ENCODE measurements at regions not wholly inside any gene's neighbourhood (a gene's known extent, or its start where the extent isn't known, plus 50 kb on each side); places are given as distances from the start of the nearest gene placed in this dataset.

DNA sequence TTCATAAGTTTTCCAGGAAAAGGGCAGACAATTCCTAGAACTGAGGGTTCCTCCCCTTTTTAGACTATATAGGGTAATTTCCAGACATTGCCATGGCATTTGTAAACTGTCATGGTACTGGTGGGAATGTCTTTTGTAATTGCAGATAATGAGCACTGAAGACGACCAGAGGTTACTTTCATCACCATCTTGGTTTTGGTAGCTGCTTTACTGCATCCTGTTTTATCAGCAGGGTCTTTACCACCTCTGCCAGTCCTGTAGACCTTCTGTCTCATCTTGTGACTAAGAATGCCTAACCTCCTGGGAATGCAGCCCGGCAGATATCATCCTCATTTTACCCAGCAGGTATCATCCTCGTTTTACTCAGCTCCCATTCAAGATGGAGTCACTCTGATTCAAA, 583.9 kb upstream of the KLHL29 start:
- no peak for DNase-seq

DNA sequence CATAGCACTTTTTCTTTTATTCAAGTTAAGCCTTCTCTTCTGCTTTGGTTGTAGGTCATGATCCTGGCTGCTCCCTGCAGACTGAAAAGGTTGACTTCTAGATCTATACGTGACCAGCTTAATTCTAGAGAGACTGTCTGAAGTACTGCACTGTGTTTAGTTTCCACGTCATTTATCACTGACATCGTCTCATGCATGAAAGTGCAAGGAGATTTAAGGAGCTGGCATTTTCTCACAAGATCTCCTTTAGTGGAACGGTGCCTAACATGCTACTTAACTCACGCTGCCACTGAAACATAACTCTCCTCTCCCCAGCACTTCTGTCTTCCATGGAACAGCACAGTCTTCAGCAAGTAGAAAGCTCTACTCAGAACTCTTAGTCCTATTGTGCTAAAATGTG, 583.0 kb upstream of the KLHL29 start:
- DNase-seq, result no peak

DNA sequence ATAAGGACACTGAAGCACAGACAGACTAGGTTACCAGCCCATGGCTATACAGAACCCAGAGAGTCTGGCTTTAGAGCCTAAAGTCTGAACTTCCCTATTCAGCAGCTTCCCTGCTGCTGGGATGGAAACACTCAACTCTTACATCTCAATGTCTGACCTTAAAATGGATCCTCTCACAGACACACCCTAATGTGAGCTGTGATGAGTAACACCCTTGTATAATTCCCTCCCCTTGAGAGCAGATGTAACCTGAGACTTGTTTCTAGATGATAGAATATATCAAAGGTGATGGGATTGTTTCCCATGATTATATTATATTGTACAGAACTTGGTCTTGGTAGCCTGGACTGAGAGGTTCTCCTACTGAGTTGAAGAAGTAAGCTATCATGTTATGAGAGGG, 577.1 kb upstream of the KLHL29 start:
- DNase-seq, result no peak

DNA sequence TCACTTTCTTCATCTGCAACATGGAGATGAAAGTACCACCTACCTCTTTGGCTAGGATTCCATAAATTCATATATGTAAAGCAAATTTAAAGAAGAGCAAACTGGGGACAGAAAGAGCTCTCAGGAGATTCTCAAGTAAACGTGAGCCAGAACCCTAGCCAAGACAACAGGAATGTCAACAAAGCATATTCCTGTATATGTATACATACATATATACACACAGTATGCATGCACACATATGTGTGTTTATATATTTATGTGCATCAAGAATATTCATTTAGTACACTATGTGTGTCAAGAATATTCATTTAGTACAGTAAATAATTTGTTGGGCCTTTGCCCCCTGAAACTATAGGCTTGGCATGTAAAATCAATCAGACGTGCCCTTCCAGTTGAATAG, 574.4 kb upstream of the KLHL29 start:
- DNase-seq, result no peak

DNA sequence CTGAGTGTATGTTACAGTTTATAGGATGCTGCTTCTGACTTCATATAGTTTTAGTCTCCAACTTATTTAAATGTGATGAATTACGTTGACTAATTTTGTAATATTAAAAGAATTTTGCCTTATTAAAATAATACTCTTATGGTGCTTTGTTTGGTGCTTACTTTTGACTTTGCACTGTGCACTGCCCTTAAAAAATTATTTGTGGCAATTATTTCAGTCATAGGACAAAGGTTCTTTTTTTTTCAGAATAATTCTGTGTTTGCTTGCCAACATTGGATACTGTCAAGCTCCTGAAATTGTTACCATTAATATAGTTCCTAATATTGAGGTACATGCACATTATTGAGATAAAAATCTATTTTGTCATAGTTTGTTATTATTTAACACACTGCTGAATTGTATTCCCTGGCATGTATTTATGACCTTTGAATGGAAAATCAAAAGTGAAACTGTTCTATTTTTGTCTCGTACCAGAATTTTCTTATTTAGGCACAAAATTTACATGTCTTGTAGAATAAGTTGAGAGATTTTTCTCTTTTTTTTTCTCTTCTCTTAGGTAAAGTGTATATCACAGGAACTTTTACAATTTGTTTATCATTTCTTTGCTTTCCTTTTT, 572.8 kb upstream of the KLHL29 start:
- no peak for DNase-seq

DNA sequence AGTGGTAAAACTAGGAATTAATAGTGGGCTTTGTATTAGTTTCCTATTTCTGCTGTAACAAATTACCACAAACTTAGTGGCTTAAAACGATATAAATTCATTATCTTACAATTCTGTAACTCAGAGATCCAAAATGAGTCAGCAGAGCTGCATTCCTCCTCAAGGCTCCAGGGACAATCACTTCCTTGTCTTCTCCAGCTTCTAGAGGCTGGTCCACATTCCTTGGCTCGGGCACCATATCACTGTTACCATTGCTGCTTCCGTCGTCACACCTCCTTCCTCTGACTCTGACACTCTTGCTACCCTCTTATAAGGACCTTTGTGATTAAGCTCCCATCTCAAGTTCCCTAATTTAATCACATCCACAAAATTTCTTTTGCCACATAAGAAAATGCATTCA, 567.8 kb upstream of the KLHL29 start:
- no peak for DNase-seq

- no peak for DNase-seq
Measured at GRCh38 chr2:22821458-22821857, 563.5 kb upstream of the KLHL29 start.

- DNase-seq, result no peak
Measured at GRCh38 chr2:22822835-22823234, 562.1 kb upstream of the KLHL29 start.

GRCh38 chr2:22824618-22825017, 560.4 kb upstream of the KLHL29 start:
- no peak for DNase-seq

- DNase-seq, result no peak
Measured at GRCh38 chr2:22826703-22827102, 558.3 kb upstream of the KLHL29 start.

- no peak for DNase-seq
Measured at GRCh38 chr2:22829791-22830190, 555.2 kb upstream of the KLHL29 start.

- no peak for DNase-seq
Measured at GRCh38 chr2:22832196-22832595, 552.8 kb upstream of the KLHL29 start.

DNA sequence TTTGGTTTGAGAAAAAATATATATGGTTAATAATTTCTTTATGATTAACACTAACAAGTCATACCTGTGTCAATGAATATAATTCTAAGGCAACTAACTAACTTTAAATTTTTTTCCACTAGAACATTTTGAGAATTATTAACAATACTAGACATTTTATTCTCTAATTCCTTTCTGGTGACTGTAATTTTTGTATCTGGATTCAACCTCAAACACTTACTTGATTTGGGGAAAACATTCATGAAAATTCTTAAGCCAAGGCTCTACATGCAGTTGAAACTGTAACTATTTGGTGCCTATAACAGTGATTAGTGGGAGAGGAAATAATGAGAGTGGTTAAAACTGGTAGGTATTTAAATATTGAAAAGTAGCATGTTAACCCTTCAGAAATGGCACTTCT, 546.5 kb upstream of the KLHL29 start:
- DNase-seq, result no peak

DNA sequence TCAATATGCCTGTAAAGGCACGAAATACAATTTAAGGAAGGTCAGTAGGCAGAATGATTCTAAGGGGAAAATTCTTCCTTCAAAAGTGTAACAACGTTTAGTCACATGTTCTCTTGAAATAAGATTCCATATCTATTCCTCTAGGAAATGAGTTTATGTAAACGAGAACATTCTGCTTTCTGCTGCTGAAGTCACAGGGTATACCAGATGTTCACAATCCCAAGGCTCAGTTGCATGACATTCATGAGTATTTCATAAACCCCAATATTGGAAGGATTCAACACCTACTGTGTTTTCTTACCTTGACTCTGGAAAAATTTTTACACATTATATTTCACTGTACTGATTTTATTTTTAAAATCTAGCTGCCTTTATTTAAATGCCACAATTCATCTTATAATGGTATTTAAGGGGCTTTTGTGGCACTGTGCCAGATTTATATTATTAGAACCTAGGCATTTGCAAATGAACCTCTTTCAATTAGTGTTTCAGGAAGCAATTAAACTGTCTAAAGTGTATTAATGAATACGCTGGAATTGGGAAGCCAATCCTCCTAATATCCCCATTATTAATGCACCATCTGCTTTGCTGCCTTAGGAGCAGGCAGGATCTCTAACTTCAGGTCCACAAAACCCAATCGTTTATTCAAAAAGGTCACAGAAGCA, 542.6 kb upstream of the KLHL29 start:
- DNase-seq, result no peak

- no peak for DNase-seq
Measured at GRCh38 chr2:22843919-22844537, 541.0 kb upstream of the KLHL29 start.

GRCh38 chr2:22850310-22850709, 534.7 kb upstream of the KLHL29 start:
- DNase-seq, result no peak

GRCh38 chr2:22854588-22854987, 530.4 kb upstream of the KLHL29 start:
- no peak for DNase-seq

- no peak for DNase-seq
Measured at GRCh38 chr2:22855081-22855480, 529.9 kb upstream of the KLHL29 start.

DNA sequence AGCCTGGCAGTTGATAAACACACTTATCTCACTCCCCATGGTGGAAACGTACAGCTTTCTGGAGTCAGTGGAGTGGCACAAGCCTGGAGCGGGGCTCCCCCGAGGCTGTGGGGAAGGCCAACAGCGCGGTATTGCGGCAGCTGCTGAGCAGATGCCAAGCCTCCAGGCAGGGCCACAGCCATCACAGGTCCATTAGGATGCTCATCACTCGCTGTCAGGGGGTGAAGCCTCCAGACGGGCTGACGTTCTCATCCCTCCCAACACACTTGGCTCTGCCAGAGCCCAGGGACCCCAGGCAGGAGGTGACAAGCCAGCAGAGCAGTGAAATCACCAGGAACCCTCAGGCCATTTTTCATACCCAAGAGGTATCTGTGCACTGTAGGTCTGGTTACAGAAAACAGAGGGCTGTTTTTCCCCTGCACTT, 529.2 kb upstream of the KLHL29 start:
- DNase-seq, result no peak

DNA sequence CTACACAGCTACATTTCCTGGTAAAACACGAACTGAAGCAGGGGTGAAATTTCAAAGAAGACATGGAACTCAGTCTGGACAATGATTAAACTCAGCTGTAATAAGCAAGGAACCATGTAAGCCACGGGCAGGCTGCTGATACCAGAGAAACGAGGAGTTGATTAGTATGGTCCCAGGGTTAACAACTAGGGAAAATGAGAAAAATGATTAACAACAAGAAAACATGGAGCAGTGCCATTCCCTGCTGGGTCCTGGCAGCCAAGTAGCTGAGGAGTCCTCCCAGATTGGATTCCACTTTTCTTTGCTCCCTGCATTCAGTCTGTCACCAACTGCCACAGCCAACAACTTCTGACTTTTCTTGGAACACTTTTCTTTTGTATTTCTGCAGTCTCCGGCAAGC, 517.0 kb upstream of the KLHL29 start:
- DNase-seq, result no peak

GRCh38 chr2:22878121-22878520, 506.9 kb upstream of the KLHL29 start:
- no peak for DNase-seq

DNA sequence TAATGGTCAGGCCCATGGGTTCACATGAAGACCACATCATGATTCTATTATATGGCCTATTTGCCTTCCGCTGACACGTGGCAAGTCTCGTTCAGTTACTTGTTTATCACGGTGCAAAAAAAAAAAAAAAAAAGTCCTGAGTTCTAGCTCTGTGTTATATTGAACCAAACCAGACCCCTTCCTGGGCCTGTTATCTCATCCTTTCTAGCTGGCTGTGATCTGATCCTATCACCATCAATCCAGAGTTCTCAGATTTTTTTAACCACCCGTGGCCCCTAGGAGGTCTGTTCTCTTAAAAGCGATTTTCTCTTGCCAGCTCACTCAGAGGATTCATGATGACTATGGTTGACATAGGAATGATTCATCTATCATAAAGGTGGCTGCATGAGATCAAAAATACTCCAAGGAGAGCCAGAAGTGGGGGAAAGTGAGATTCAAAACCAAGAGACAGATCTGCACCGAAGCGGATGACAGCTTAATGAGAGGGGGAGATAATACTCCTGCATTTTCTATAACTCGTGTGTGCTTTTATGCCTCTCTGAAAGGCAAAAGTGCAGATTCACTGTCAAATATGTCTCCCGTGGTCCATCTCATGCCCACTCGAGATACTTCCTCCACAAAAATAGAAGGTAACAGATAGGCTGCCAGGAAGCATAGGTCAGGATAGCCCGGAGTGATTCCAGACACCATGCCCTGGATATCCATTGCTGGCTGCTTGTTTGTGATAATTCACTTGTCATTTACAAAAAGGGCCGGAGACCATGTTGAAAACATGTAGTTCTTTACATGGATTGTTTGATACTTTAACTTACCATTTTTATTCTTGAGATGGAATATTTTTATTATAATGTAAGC, 505.7 kb upstream of the KLHL29 start:
- DNase-seq, result no peak

DNA sequence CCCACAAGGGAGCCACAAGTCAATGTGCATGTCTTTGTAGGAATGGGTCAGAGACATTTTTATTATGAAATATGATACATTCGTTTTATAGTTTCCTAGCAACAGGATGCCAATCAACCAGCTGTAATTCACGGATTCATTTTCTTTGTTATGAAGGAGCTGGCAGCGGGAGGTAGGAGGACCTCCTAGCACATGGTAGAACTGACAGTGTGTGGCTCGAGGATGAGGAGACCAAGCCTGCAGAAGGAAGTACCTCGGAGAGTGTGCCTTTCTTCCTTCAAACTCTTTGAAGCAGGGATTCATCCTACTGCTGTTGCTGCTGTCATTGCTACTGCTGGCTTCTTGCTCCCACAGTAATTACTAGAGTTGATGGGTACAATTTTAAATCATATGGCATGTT, 504.8 kb upstream of the KLHL29 start:
- DNase-seq, result no peak

- no peak for DNase-seq
Measured at GRCh38 chr2:22882011-22882410, 503.0 kb upstream of the KLHL29 start.
